ENCODE measurements at regions not wholly inside any gene's neighbourhood (a gene's known extent, or its start where the extent isn't known, plus 50 kb on each side); places are given as distances from the start of the nearest gene placed in this dataset.
"Not testable (repeated sequence)": the region's sequence is repeated elsewhere in the genome, so short reads cannot be mapped to it uniquely, and the experiment has no call there.

DNA sequence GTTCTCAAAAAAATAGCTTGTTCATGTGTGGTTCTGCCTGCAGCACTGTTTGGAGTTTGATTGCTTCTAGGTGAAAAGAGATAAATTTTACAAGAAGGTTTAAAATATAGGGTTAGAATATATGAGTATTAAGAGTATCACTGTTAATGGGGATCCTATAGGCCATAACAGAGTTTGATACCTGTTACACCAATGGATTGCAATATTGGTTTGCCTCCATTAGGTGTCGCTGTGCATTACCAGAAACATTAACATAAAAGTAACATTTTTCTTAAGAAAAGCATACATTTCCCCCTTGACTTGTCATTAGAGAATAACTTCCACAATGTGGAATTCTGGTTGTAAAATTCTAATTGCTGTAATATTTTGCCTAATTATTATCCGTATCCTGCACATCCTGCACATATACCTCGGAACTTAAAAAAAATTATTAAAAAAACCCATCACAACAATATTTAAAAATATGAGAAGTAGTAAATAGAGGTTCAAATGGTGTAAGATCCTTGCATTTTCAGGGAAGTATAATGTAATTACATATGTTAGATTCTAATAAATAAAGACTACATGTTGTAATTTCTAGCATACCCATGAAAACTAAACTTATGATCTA lies 63.0 kb downstream of the CYP4A11 start:
- H3K36me3 ChIP-seq (ENCODE audit: insufficient read depth, low read length); H3K4me3 ChIP-seq (ENCODE audit: low read depth, low read length, poor library complexity, severe bottlenecking); H3K79me2 ChIP-seq (ENCODE audit: insufficient read depth, low read length); H3K9me2 ChIP-seq (ENCODE audit: low read depth, low read length); H4K20me1 ChIP-seq (ENCODE audit: insufficient read depth, low read length); H3K4me1 ChIP-seq (ENCODE audit: insufficient read depth, low read length, severe bottlenecking); H3K27me3 ChIP-seq (ENCODE audit: insufficient read depth, low read length); H2AFZ ChIP-seq (ENCODE audit: low read length); H3K27ac ChIP-seq (ENCODE audit: low read depth, low read length, poor library complexity, severe bottlenecking); H3K9me3 ChIP-seq (ENCODE audit: low read length); H3F3A ChIP-seq (ENCODE audit: insufficient read depth, low read length); H3K4me2 ChIP-seq (ENCODE audit: low read length); H3K9ac ChIP-seq (ENCODE audit: low read length): not testable (repeated sequence)
- TF ChIP-seq, protein P1, sequence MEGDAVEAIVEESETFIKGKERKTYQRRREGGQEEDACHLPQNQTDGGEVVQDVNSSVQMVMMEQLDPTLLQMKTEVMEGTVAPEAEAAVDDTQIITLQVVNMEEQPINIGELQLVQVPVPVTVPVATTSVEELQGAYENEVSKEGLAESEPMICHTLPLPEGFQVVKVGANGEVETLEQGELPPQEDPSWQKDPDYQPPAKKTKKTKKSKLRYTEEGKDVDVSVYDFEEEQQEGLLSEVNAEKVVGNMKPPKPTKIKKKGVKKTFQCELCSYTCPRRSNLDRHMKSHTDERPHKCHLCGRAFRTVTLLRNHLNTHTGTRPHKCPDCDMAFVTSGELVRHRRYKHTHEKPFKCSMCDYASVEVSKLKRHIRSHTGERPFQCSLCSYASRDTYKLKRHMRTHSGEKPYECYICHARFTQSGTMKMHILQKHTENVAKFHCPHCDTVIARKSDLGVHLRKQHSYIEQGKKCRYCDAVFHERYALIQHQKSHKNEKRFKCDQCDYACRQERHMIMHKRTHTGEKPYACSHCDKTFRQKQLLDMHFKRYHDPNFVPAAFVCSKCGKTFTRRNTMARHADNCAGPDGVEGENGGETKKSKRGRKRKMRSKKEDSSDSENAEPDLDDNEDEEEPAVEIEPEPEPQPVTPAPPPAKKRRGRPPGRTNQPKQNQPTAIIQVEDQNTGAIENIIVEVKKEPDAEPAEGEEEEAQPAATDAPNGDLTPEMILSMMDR (IDR thresholded peaks at IDR 0.05; ENCODE audit: low read length) = peak; percentile 31; the same call in 1 of the 2 replicates

DNA sequence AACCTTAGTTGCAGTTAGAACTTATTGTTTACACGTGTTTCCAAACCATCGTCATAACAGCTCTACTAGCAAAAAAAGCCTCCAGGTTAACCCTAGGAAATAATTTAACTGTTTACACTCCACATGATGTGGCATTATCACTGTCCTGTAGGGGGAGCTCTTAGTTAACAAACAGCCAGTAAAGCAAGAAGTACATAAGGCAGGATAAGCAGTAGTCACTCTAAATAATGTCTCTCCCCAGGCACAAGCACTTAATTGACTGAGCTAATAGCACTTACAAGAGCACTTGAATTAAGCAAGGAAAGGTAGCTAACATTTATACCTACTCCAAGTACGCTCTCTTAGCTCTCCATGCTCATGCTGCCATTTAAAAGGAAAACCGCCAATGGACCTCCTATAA lies 65.2 kb downstream of the CYP4A11 start:
- not testable (repeated sequence) for H3K4me3 ChIP-seq (ENCODE audit: low read depth, low read length, poor library complexity, severe bottlenecking); H3K4me1 ChIP-seq (ENCODE audit: insufficient read depth, low read length, severe bottlenecking); H3K27me3 ChIP-seq (ENCODE audit: insufficient read depth, low read length); H3F3A ChIP-seq (ENCODE audit: insufficient read depth, low read length); H2AFZ ChIP-seq (ENCODE audit: low read length); H3K79me2 ChIP-seq (ENCODE audit: insufficient read depth, low read length); H3K9me3 ChIP-seq (ENCODE audit: low read length); H3K36me3 ChIP-seq (ENCODE audit: insufficient read depth, low read length); H3K9me2 ChIP-seq (ENCODE audit: low read depth, low read length); H4K20me1 ChIP-seq (ENCODE audit: insufficient read depth, low read length); H3K4me2 ChIP-seq (ENCODE audit: low read length); H3K27ac ChIP-seq (ENCODE audit: low read depth, low read length, poor library complexity, severe bottlenecking); H3K9ac ChIP-seq (ENCODE audit: low read length)
- TF ChIP-seq, protein P1 (IDR thresholded peaks at IDR 0.05; ENCODE audit: low read length) = peak; percentile 48

All from OCI-LY1 (cell line).